H9 (cell line): ENCODE measurements at regions not wholly inside any gene's neighbourhood (a gene's known extent, or its start where the extent isn't known, plus 50 kb on each side); places are given as distances from the start of the nearest gene placed in this dataset.

Experiments
- DNase-seq: peaks from one replicate; pipeline ENCODE4 v3.0.0-alpha.2; 2017
- H2AFZ ChIP-seq: one replicate; pipeline ENCODE4 v1.6.1; 2013; ENCODE audit warnings: mild to moderate bottlenecking, low read length, control low read depth, moderate library complexity
- H2AK5ac ChIP-seq: 2 replicates; pipeline ENCODE4 v1.6.1; 2013; ENCODE audit warnings: low read length, control low read depth, mixed read lengths; ENCODE audit not compliant: insufficient read length
- H2BK120ac ChIP-seq: one replicate; pipeline ENCODE4 v1.6.1; 2013; ENCODE audit warnings: low read depth, mild to moderate bottlenecking, low read length, control low read depth, inconsistent platforms; ENCODE audit not compliant: poor library complexity, severe bottlenecking
- H2BK12ac ChIP-seq: 2 replicates; pipeline ENCODE4 v1.6.1; 2013; ENCODE audit warnings: low read length, control low read depth, mixed read lengths, low read depth; ENCODE audit not compliant: insufficient read length
- H2BK15ac ChIP-seq: 2 replicates; pipeline ENCODE4 v1.6.1; 2013; ENCODE audit warnings: low read depth, low read length, control low read depth
- H2BK20ac ChIP-seq: one replicate; pipeline ENCODE4 v1.6.1; 2013; ENCODE audit warnings: low read depth, mild to moderate bottlenecking, low read length, control low read depth, inconsistent platforms; ENCODE audit not compliant: poor library complexity, severe bottlenecking
- H2BK5ac ChIP-seq: 2 replicates; pipeline ENCODE4 v1.6.1; 2013; ENCODE audit warnings: low read length, control low read depth, mixed read lengths; ENCODE audit not compliant: insufficient read length
- H3K14ac ChIP-seq: 2 replicates; pipeline ENCODE4 v1.6.1; 2013; ENCODE audit warnings: low read length, control low read depth; ENCODE audit not compliant: insufficient read depth
- H3K18ac ChIP-seq: 2 replicates; pipeline ENCODE4 v1.6.1; 2013; ENCODE audit warnings: low read depth, mild to moderate bottlenecking, mixed read lengths, low read length, control low read depth; ENCODE audit not compliant: insufficient read length
- H3K23ac ChIP-seq: 2 replicates; pipeline ENCODE4 v1.6.1; 2013; ENCODE audit warnings: low read length, control low read depth, mixed read lengths, low read depth; ENCODE audit not compliant: insufficient read length
- H3K23me2 ChIP-seq: 2 replicates; pipeline ENCODE4 v1.6.1; 2013; ENCODE audit warnings: low read depth, mild to moderate bottlenecking, mixed read lengths, low read length, control low read depth; ENCODE audit not compliant: insufficient read length, poor library complexity, severe bottlenecking
- H3K27ac ChIP-seq: 2 replicates; pipeline ENCODE4 v1.5.1; 2013; ENCODE audit warnings: low read length, control low read depth, mixed read lengths, low read depth; ENCODE audit not compliant: insufficient read length
- H3K27me3 ChIP-seq: 2 replicates; pipeline ENCODE4 v1.6.1; 2013; ENCODE audit warnings: low read length, control low read depth, inconsistent platforms; ENCODE audit not compliant: insufficient read depth
- H3K4ac ChIP-seq: 2 replicates; pipeline ENCODE4 v1.6.1; 2013; ENCODE audit warnings: low read depth, mild to moderate bottlenecking, control low read depth, inconsistent platforms, low read length, moderate library complexity
- H3K4me1 ChIP-seq: 2 replicates; pipeline ENCODE4 v1.6.1; 2013; ENCODE audit warnings: low read length, control low read depth, inconsistent platforms; ENCODE audit not compliant: insufficient read depth
- H3K4me2 ChIP-seq: 2 replicates; pipeline ENCODE4 v1.6.1; 2013; ENCODE audit warnings: low read length, control low read depth, mixed read lengths; ENCODE audit not compliant: insufficient read length, insufficient read depth
- H3K56ac ChIP-seq: 2 replicates; pipeline ENCODE4 v1.6.1; 2013; ENCODE audit warnings: low read depth, mild to moderate bottlenecking, mixed read lengths, low read length, control low read depth; ENCODE audit not compliant: insufficient read length
- H3K79me1 ChIP-seq: 2 replicates; pipeline ENCODE4 v1.6.1; 2013; ENCODE audit warnings: low read depth, mild to moderate bottlenecking, moderate library complexity, low read length, control low read depth, inconsistent platforms; ENCODE audit not compliant: insufficient read depth, poor library complexity, severe bottlenecking
- H3K79me2 ChIP-seq: 2 replicates; pipeline ENCODE4 v1.6.1; 2013; ENCODE audit warnings: low read length, control low read depth, inconsistent platforms; ENCODE audit not compliant: insufficient read depth
- H3K9ac ChIP-seq: 2 replicates; pipeline ENCODE4 v1.6.1; 2013; ENCODE audit warnings: low read length, control low read depth, mixed read lengths; ENCODE audit not compliant: insufficient read length; ENCODE audit errors: extremely low read depth
- H3K9me3 ChIP-seq: one replicate; pipeline ENCODE4 v1.6.1; 2013; ENCODE audit warnings: low read depth, low read length, inconsistent platforms; ENCODE audit not compliant: control insufficient read depth
- H3T11ph ChIP-seq: one replicate; pipeline ENCODE4 v1.6.1; 2013; ENCODE audit warnings: mild to moderate bottlenecking, low read length, control low read depth, inconsistent platforms
- H4K20me1 ChIP-seq: one replicate; pipeline ENCODE4 v1.6.1; 2013; ENCODE audit not compliant: control insufficient read depth, insufficient read length, insufficient read depth
- H4K5ac ChIP-seq: 2 replicates; pipeline ENCODE4 v1.6.1; 2013; ENCODE audit warnings: low read depth, mild to moderate bottlenecking, mixed read lengths, low read length, control low read depth; ENCODE audit not compliant: insufficient read length
- H4K8ac ChIP-seq: replicated peaks from 2 replicates; pipeline ENCODE4 v1.6.1; 2013; ENCODE audit warnings: low read length, control low read depth, mixed read lengths, low read depth; ENCODE audit not compliant: insufficient read length
- H4K91ac ChIP-seq: 2 replicates; pipeline ENCODE4 v1.6.1; 2013; ENCODE audit warnings: low read depth, mild to moderate bottlenecking, moderate library complexity, mixed read lengths, low read length, control low read depth; ENCODE audit not compliant: insufficient read length
- H3K27ac Mint-ChIP-seq, 3 experiments: 2 replicates in 2 of 3; 3 replicates in 1 of 3; pipeline ENCODE4 v1.8.0; 2020 to 2021; ENCODE audit warnings: mixed read lengths in 3 of 3, mild to moderate bottlenecking in 1 of 3, moderate library complexity in 1 of 3
- H3K27me3 Mint-ChIP-seq: 2 replicates; pipeline ENCODE4 v1.8.0; 2021; ENCODE audit warnings: low read depth, mild to moderate bottlenecking, moderate library complexity, mixed read lengths
- H3K36me3 Mint-ChIP-seq, 3 experiments: 2 replicates in 2 of 3; 3 replicates in 1 of 3; pipeline ENCODE4 v1.8.0; 2020 to 2021; ENCODE audit warnings: low read depth in 3 of 3, mixed read lengths in 3 of 3; ENCODE audit not compliant: insufficient read depth in 1 of 3
- H3K4me1 Mint-ChIP-seq, 2 experiments: 2 replicates each; pipeline ENCODE4 v1.8.0; 2020; ENCODE audit warnings: mixed read lengths in 2 of 2
- H3K4me3 Mint-ChIP-seq, 2 experiments: 2 replicates in 1 of 2; 3 replicates in 1 of 2; pipeline ENCODE4 v1.8.0; 2020 to 2021; ENCODE audit warnings: mild to moderate bottlenecking in 2 of 2, mixed read lengths in 2 of 2, moderate library complexity in 1 of 2
- H3K9me3 Mint-ChIP-seq, 2 experiments: 2 replicates in 1 of 2; 3 replicates in 1 of 2; pipeline ENCODE4 v1.8.0; 2020; ENCODE audit warnings: mild to moderate bottlenecking in 2 of 2, mixed read lengths in 2 of 2, moderate library complexity in 1 of 2
- WGBS: extraction: QIAGEN DNeasy Blood & Tissue Kit; methylation state at CpG from one replicate; pipeline ENCODE4 v1.1.7; 2013; ENCODE audit warnings: missing lambda C conversion rate, low lambda C conversion rate, mixed read lengths; ENCODE audit not compliant: insufficient read length; ENCODE audit errors: extremely low coverage; 5-methylcytosine and 5-hydroxymethylcytosine counted together
- TF ChIP-seq, protein P1 (sequence below): fragments of 200-600 bp; sonication (generic); conservative IDR thresholded peaks from 3 replicates; pipeline ENCODE4 v1.8.0; 2021; ENCODE audit warnings: antibody characterized with exemption, mild to moderate bottlenecking

DNA sequence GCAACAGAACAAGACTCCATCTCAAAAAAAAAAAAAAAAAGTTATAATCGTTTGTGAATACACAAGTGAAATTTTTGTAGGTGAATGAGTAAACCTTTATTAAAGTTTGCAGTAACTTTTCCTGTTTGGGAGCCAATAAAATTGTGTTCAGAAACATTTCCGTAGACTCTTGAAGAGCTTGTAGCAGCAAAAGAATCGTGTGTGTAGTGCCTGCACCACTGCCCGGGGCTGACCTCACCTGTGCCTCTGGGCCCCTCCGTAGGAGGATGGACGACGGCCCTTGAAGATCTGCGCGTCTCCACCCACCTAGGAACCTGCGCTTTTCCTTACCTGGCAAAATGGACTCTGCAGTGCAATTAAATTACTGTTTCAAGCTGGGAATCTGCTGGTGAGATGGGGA lies 366.0 kb downstream of the THBS2 start:
- no CpG with 5 or more reads among the region's 10 CpGs for WGBS
- Histone ChIP-seq H3K18ac (no peak overlapping the region), H2BK20ac (no peak overlapping the region), H4K91ac (no peak overlapping the region), H3K27ac (no peak overlapping the region), H2BK12ac (no peak overlapping the region), H2BK120ac (no peak overlapping the region), H2BK15ac (no peak overlapping the region), H3T11ph (no peak overlapping the region), H3K79me2 (no peaks in the 10 kb centered on the region), H4K8ac (no peak overlapping the region), H4K5ac (no peak overlapping the region), H3K4ac (no peak overlapping the region), H3K27me3 (no peaks in the 10 kb centered on the region; the same call in 1 of the 2 replicates), H2BK5ac (no peak overlapping the region), H3K4me1 (no peaks in the 10 kb centered on the region), H2AFZ (no peak overlapping the region), H2AK5ac (no peak overlapping the region), H3K14ac (no peak overlapping the region), H3K9me3 (no peaks in the 10 kb centered on the region), H3K56ac (no peak overlapping the region), H3K9ac (no peak overlapping the region), H3K4me2 (no peak overlapping the region), H4K20me1 (no peaks in the 10 kb centered on the region), H3K23ac (no peak overlapping the region), H3K79me1 (no peaks in the 10 kb centered on the region), H3K23me2 (no peaks in the 10 kb centered on the region)
- no peak overlapping the region for H3K4me3 Mint-ChIP-seq
- TF ChIP-seq, protein P1, sequence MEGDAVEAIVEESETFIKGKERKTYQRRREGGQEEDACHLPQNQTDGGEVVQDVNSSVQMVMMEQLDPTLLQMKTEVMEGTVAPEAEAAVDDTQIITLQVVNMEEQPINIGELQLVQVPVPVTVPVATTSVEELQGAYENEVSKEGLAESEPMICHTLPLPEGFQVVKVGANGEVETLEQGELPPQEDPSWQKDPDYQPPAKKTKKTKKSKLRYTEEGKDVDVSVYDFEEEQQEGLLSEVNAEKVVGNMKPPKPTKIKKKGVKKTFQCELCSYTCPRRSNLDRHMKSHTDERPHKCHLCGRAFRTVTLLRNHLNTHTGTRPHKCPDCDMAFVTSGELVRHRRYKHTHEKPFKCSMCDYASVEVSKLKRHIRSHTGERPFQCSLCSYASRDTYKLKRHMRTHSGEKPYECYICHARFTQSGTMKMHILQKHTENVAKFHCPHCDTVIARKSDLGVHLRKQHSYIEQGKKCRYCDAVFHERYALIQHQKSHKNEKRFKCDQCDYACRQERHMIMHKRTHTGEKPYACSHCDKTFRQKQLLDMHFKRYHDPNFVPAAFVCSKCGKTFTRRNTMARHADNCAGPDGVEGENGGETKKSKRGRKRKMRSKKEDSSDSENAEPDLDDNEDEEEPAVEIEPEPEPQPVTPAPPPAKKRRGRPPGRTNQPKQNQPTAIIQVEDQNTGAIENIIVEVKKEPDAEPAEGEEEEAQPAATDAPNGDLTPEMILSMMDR: no peak
- H3K4me1 Mint-ChIP-seq: peaks cover 5 to 8% of the 10 kb centered on the region in 2 experiments
- DNase-seq: no peak
- H3K27me3 Mint-ChIP-seq: peaks cover 20% of the 10 kb centered on the region
- 0 out of 7 replicates have a peak, but pooled peaks cover 0 to 2% (median 0%) of the 10 kb centered on the region in 3 experiments for H3K36me3 Mint-ChIP-seq
- H3K9me3 Mint-ChIP-seq: peaks cover 0 to 5% of the 10 kb centered on the region in 2 experiments; a peak in 2 of 5 replicates
- no peak overlapping the region for H3K27ac Mint-ChIP-seq
